AG09319 (cell line): ENCODE measurements at regions not wholly inside any gene's neighbourhood (a gene's known extent, or its start where the extent isn't known, plus 50 kb on each side); places are given as distances from the start of the nearest gene placed in this dataset.

Source experiments
- DNase-seq: peaks from one replicate; pipeline ENCODE4 v3.0.0-alpha.2; 2010; ENCODE audit warnings: low read depth; ENCODE audit errors: extremely low read depth
- CTCF ChIP-seq: IDR thresholded peaks from 2 replicates; pipeline ENCODE4 v1.5.1; 2011; ENCODE audit warnings: low read depth, mild to moderate bottlenecking, inconsistent platforms, low read length, moderate library complexity

- no peak for DNase-seq
- no peak for TF ChIP-seq CTCF
Observed at GRCh38 chr14:97366400-97366799, 569.2 kb downstream of the VRK1 start.

GRCh38 chr14:97367278-97367677, 570.1 kb downstream of the VRK1 start:
- no peak for TF ChIP-seq CTCF

GRCh38 chr14:97368049-97368448, 570.9 kb downstream of the VRK1 start:
- no peak for TF ChIP-seq CTCF
- no peak for DNase-seq

More at GRCh38 chr14:97367278-97367677, 570.1 kb downstream of the VRK1 start:
- no peak for DNase-seq

- no peak for DNase-seq
- no peak for TF ChIP-seq CTCF
Observed at GRCh38 chr14:97368900-97369564, 571.9 kb downstream of the VRK1 start.

GRCh38 chr14:97369901-97370300, 572.7 kb downstream of the VRK1 start:
- no peak for TF ChIP-seq CTCF
- DNase-seq = no peak

- no peak for DNase-seq
- TF ChIP-seq CTCF = no peak
Observed at GRCh38 chr14:97376310-97376709, 579.1 kb downstream of the VRK1 start.

GRCh38 chr14:97377550-97377949, 580.4 kb downstream of the VRK1 start:
- no peak for DNase-seq
- TF ChIP-seq CTCF = no peak
